Aorta (tissue), 5 donors: ENCODE measurements at regions not wholly inside any gene's neighbourhood (a gene's known extent, or its start where the extent isn't known, plus 50 kb on each side); places are given as distances from the start of the nearest gene placed in this dataset.

ENCODE experiments used
- ATAC-seq: fragments of 200-7000 bp; cut with Tn5 transposase; one replicate; pipeline ENCODE4 v1.9.1; 2022; ENCODE audit warnings: moderate library complexity; ENCODE audit not compliant: low FRiP score
- DNase-seq, 2 donors: peaks; one replicate each; pipeline ENCODE4 v3.0.0-alpha.2; 2020
- H3K27ac ChIP-seq, 2 donors: one replicate each; pipeline ENCODE4 v1.5.1; 2013; ENCODE audit warnings: low read length in 2 of 2, mild to moderate bottlenecking in 2 of 2, moderate library complexity in 2 of 2, control low read depth in 1 of 2, inconsistent platforms in 1 of 2, low read depth in 1 of 2
- H3K27me3 ChIP-seq, 2 donors: one replicate each; pipeline ENCODE4 v1.6.1; 2013; ENCODE audit warnings: control low read depth in 1 of 2, low read length in 1 of 2, mild to moderate bottlenecking in 1 of 2, moderate library complexity in 1 of 2; ENCODE audit not compliant: insufficient read depth in 2 of 2, control insufficient read depth in 1 of 2
- H3K36me3 ChIP-seq, 2 donors: one replicate each; pipeline ENCODE4 v1.6.1; 2013; ENCODE audit warnings: control low read depth in 1 of 2, low read length in 1 of 2, mild to moderate bottlenecking in 1 of 2; ENCODE audit not compliant: insufficient read depth in 2 of 2, control insufficient read depth in 1 of 2
- H3K4me1 ChIP-seq, 2 donors: one replicate each; pipeline ENCODE4 v1.6.1; 2013; ENCODE audit warnings: low read length in 2 of 2, control low read depth in 1 of 2, mild to moderate bottlenecking in 1 of 2, moderate library complexity in 1 of 2; ENCODE audit not compliant: insufficient read depth in 2 of 2, control insufficient read depth in 1 of 2
- H3K4me3 ChIP-seq, 2 donors: one replicate each; pipeline ENCODE4 v1.5.1; 2013; ENCODE audit warnings: low read length in 2 of 2, control low read depth in 1 of 2, mild to moderate bottlenecking in 1 of 2
- H3K9me3 ChIP-seq: one replicate; pipeline ENCODE4 v1.6.1; 2013; ENCODE audit warnings: mild to moderate bottlenecking, low read length; ENCODE audit not compliant: control insufficient read depth
- WGBS, 2 donors: extraction: QIAGEN DNeasy Blood & Tissue Kit; methylation state at CpG; one replicate each; pipeline ENCODE4 v1.1.7; 2013; 5-methylcytosine and 5-hydroxymethylcytosine counted together
- intact Hi-C, 2 donors: fragments of 100-400 bp; cut with DNase I; formaldehyde crosslinking; loops; one replicate each; pipeline versions ENCODE4 v1.14.2 to v1.15.0; 2022
- donor health status: healthy with polysubstance abuse.
- donor health status: Bipolar disorder and iron deficiency.
- donor health status: DM: no; HTN: no; CAD: no.
- donor health status: DM: no; HTN: no; CAD: no.
- donor health status: DM: yes; HTN: yes; CAD: no.

- intact Hi-C loops: no loop called here
- no peaks in the 10 kb centered on the region for H3K27me3 ChIP-seq
- H3K9me3 ChIP-seq: peaks cover 2% of the 10 kb centered on the region
- no peak overlapping the region for H3K27ac ChIP-seq
- H3K4me1 ChIP-seq: no peaks in the 10 kb centered on the region
- ATAC-seq: no peak
- no peaks in the 10 kb centered on the region for H3K36me3 ChIP-seq
- DNase-seq: no peak
- 75 to 84% methylated on average over 2 of the region's 2 CpGs for WGBS, 2 donors
- H3K4me3 ChIP-seq: no peak overlapping the region
These were observed 180.5 kb downstream of the PIK3R1 start for GRCh38 chr5:68395926-68396511.

GRCh38 chr5:68396722-68397121 lies 181.2 kb downstream of the PIK3R1 start:
- Histone ChIP-seq H3K27me3 (no peaks in the 10 kb centered on the region), H3K36me3 (no peaks in the 10 kb centered on the region), H3K9me3 (peaks cover 2% of the 10 kb centered on the region), H3K4me1 (no peaks in the 10 kb centered on the region), H3K4me3 (no peak overlapping the region), H3K27ac (no peak overlapping the region)
- ATAC-seq (no peak), DNase-seq (no peak)
- intact Hi-C loops: no loop called here
- WGBS, 2 donors: 90 to 93% methylated on average over 4 of the region's 4 CpGs

GRCh38 chr5:68398146-68398812 lies 182.7 kb downstream of the PIK3R1 start:
- no peak for DNase-seq
- no peak overlapping the region for H3K4me3 ChIP-seq
- ATAC-seq: no peak
- no peaks in the 10 kb centered on the region for H3K36me3 ChIP-seq
- 87 to 100% methylated on average over 1 of the region's 1 CpG for WGBS, 2 donors
- no peak overlapping the region for H3K27ac ChIP-seq
- no peaks in the 10 kb centered on the region for H3K27me3 ChIP-seq
- H3K4me1 ChIP-seq: no peaks in the 10 kb centered on the region
- peaks cover 2% of the 10 kb centered on the region for H3K9me3 ChIP-seq
- intact Hi-C loops: no loop called here

GRCh38 chr5:68403301-68403700 lies 187.7 kb downstream of the PIK3R1 start:
- H3K4me3 ChIP-seq: no peak overlapping the region
- WGBS, 2 donors: 44 to 45% methylated on average over 4 of the region's 4 CpGs
- H3K9me3 ChIP-seq: no peaks in the 10 kb centered on the region
- H3K27me3 ChIP-seq: no peaks in the 10 kb centered on the region
- H3K4me1 ChIP-seq: no peaks in the 10 kb centered on the region
- ATAC-seq: no peak
- intact Hi-C loops: no loop called here
- H3K27ac ChIP-seq: no peak overlapping the region
- no peak for DNase-seq
- no peaks in the 10 kb centered on the region for H3K36me3 ChIP-seq

- intact Hi-C loops: no loop called here
- Histone ChIP-seq H3K27ac (no peak overlapping the region), H3K36me3 (no peaks in the 10 kb centered on the region), H3K4me3 (no peak overlapping the region), H3K4me1 (no peaks in the 10 kb centered on the region), H3K27me3 (no peaks in the 10 kb centered on the region), H3K9me3 (no peaks in the 10 kb centered on the region)
- no peak for ATAC-seq
- DNase-seq: no peak
These were observed 188.7 kb downstream of the PIK3R1 start for GRCh38 chr5:68404246-68404645.

GRCh38 chr5:68405026-68405684 lies 189.6 kb downstream of the PIK3R1 start:
- WGBS, 2 donors: 71 to 78% methylated on average over 1 of the region's 1 CpG
- Histone ChIP-seq H3K9me3 (no peaks in the 10 kb centered on the region), H3K27me3 (no peaks in the 10 kb centered on the region), H3K4me1 (peaks cover 0 to under 1% of the 10 kb centered on the region in 2 donors), H3K4me3 (no peak overlapping the region), H3K36me3 (no peaks in the 10 kb centered on the region), H3K27ac (no peak overlapping the region)
- no peak for DNase-seq
- ATAC-seq: no peak
- intact Hi-C loops: no loop called here

- intact Hi-C loops: no loop called here
- Histone ChIP-seq H3K36me3 (no peaks in the 10 kb centered on the region), H3K4me3 (no peak overlapping the region), H3K27me3 (no peaks in the 10 kb centered on the region), H3K9me3 (no peaks in the 10 kb centered on the region), H3K27ac (no peak overlapping the region), H3K4me1 (peaks cover 0 to 1% of the 10 kb centered on the region in 2 donors)
- ATAC-seq (no peak), DNase-seq (no peak)
- 70 to 73% methylated on average over 4 of the region's 4 CpGs for WGBS, 2 donors
These were observed 190.5 kb downstream of the PIK3R1 start for GRCh38 chr5:68405784-68406743.

- intact Hi-C loops: no loop called here
- Histone ChIP-seq H3K27me3 (no peaks in the 10 kb centered on the region), H3K9me3 (no peaks in the 10 kb centered on the region), H3K27ac (no peak overlapping the region), H3K4me3 (no peak overlapping the region), H3K4me1 (peaks cover 0 to 1% of the 10 kb centered on the region in 2 donors), H3K36me3 (no peaks in the 10 kb centered on the region)
- ATAC-seq (no peak), DNase-seq (no peak)
- WGBS, 2 donors: 73 to 75% methylated on average over 8 of the region's 8 CpGs
These were observed 191.2 kb downstream of the PIK3R1 start for GRCh38 chr5:68406767-68407241.
